AG10803 (cell line): ENCODE measurements at regions not wholly inside any gene's neighbourhood (a gene's known extent, or its start where the extent isn't known, plus 50 kb on each side); places are given as distances from the start of the nearest gene placed in this dataset.

Source experiments
- DNase-seq: peaks from one replicate; pipeline ENCODE4 v3.0.0; 2010; ENCODE audit warnings: low read depth
- H3K4me3 ChIP-seq: 2 replicates; pipeline ENCODE4 v1.5.1; 2011; ENCODE audit warnings: mild to moderate bottlenecking, low read length, control low read depth
- TF ChIP-seq, protein P1 (sequence below): conservative IDR thresholded peaks from 2 replicates; pipeline ENCODE4 v1.5.1; 2011; ENCODE audit warnings: mild to moderate bottlenecking, low read length, control low read depth, inconsistent platforms

DNA sequence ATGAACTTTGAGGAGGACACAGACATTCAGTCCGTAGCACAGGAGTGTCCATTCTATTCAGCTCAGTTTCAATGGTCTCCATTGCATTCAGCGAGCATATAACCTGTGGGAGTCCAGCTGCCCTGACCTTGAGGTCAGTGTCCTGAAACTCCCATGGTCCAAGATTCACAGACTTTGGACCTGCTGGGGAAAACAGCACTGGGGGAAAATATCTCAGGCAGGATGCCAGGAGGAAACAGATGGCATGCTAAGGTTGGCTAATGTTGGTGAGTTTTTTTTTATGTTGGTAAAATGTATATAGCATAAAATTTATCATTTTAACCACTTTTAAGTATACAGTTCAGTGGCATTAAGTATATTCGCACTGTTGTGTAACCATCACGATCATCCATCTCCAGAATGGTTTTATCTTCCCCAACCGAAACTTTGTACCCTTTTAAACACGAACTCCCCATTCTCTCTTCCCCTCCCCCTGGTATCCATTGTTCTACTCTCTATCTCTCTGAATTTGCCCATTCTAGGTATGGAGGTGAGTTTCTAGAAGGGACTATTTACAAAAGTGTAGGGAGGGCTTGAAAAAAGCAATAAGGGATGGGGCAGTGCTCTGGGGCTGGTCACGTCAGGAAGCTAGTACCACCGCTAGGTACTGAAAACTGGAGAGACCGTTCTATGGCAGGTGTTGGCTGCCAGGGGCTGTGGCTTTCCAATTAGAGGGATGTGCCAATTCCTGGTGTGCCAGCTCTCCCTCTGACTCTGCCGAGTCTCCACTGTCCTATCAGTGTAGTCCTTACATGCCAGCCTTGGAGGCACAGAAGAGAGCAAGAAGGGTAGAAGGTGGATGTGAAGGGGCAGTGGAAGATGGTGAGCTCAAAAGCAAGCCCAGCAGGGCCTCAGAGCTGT, 85.3 kb downstream of the FOXD2 start:
- TF ChIP-seq, protein P1, sequence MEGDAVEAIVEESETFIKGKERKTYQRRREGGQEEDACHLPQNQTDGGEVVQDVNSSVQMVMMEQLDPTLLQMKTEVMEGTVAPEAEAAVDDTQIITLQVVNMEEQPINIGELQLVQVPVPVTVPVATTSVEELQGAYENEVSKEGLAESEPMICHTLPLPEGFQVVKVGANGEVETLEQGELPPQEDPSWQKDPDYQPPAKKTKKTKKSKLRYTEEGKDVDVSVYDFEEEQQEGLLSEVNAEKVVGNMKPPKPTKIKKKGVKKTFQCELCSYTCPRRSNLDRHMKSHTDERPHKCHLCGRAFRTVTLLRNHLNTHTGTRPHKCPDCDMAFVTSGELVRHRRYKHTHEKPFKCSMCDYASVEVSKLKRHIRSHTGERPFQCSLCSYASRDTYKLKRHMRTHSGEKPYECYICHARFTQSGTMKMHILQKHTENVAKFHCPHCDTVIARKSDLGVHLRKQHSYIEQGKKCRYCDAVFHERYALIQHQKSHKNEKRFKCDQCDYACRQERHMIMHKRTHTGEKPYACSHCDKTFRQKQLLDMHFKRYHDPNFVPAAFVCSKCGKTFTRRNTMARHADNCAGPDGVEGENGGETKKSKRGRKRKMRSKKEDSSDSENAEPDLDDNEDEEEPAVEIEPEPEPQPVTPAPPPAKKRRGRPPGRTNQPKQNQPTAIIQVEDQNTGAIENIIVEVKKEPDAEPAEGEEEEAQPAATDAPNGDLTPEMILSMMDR = no peak
- H3K4me3 ChIP-seq = no peak overlapping the region
- no peak for DNase-seq

DNA sequence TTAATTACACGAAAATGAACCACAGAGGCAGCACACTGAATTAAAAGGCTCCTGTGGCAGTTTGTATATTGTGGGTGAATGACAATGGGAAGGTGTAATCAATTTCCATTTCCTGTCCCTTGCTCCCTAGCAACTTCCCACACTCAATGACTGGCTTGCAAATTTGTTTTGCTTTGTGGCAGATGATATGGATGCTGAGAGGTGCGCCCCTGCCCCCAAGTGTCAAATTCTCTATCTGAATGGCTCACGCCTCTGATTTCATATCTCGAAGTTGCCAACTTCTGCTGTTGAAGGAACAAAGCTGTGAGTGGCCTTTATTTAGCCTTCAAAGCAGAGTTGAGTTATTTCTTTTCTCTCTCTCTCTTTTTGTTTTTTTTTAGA, 86.0 kb downstream of the FOXD2 start:
- TF ChIP-seq, protein P1 = no peak
- no peak overlapping the region for H3K4me3 ChIP-seq
- no peak for DNase-seq

DNA sequence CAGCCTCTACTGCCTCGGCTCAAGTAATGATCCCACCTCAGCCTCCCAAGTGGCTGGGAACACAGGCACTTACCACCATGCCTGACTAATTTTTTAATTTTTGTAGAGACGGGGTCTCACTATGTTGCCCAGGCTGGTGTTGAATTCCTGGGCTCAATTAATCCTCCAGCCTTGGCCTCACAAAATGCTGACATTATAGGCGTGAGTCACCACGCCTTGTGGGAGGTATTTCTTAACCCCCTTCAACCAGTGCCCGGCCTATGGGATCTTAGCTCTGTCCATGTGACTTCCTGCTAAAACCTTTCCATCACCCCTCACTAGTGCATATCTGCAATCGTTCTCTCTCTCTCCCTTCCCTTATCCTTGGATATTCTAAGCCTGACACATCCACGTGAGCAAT, 86.4 kb downstream of the FOXD2 start:
- TF ChIP-seq, protein P1 = no peak
- H3K4me3 ChIP-seq = no peak overlapping the region
- no peak for DNase-seq

DNA sequence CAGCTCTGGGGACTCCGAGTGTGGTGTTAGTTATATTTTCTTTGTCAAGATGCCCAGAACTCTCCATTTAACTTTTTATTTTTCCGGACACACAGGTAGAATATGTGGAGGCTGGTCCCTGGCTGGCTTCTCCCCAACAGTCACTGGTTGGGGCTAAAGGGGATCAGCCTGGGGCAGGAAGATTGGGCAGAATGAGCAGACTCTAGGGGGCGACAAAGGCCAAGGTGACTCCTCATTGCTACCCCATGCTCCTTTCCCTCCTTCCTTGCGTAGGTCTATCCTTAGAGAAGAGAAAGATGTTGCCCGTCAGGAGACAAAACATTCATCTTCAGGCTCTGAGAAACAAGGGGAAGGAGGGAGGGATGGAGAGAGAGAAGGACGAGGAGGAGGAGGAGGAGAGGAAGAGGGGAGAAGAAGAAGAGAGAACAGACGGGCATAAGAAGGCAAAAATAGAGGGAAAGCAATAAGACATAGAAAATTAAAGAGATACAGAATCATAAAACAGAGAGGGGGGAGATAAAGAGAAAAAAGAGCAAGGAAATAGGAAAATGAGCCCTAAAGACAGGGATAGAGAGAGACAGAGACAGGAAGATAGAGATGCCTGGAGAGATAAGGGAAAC, 89.9 kb downstream of the FOXD2 start:
- no peak overlapping the region for H3K4me3 ChIP-seq
- peak; percentile 8 for DNase-seq
- TF ChIP-seq, protein P1 = peak; percentile 43

DNA sequence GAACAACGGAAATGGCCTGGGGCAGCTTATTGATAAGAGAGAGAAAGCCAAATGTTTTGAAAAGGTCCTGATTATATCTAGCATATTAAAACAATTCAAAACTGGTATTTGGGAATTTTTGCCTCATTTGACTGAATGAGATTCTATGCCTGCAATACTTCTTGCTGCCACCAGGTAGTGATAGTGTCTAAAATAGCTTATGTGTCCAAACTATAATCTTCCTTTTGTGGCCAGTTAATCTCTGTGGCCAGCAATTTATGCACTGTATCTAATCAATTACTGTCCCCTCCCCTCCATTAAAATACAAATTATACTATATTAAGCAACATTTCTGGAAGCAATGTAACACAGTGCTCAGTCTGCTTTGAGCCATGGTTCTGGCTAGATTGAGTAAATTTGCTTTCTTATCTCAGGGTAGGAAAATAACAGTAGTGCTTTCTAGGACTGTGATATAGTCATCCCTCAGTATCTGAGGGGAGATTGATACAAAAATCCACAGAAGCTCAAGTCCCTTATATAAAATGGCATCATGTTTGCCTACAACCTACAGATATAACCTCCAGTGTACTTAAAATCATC, 91.8 kb downstream of the FOXD2 start:
- no peak for DNase-seq
- TF ChIP-seq, protein P1 = peak; percentile 60

DNA sequence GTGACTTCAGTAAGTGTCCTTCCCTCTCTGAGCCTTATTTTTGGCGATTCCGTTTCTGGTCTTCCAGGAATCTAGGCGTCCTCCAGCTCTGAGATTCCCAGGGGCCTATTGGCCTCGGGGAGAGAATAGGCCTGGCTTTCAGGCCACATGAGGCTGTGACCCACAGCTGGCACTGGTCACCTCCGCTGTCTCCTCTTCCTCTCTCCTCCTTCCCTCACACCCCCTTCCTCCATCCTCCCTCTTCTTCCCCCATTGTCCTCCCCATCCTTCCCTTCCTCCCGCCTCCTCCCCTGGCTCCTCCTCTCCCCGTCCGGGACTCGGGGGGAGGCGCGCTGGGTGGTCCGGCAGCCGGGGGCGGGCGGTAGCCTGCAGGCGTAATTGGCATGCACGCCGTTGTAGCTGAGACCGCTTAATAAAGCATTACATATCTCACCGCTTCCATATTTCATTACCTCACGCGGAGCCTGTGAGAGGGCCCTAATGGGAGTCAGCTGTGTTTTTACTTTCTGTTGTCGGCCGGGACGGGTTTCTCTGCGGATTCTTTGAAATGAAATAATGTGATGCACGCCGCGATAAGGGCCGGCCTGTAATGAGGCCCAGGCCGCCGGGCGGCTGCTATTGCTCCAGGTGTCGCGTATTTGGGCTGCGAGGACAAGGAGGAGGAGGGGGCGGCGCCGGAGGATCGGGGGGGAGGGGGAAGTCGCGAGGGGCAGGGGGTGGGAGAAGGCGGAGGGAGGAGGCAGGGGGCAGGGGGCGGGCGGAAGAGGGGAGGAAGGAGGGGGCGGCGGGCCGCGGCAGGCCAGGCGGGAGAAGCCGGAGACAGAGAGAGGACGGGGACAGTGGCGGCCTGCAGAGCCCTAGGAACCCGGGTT, 95.3 kb downstream of the FOXD2 start:
- DNase-seq = peak; percentile 69
- TF ChIP-seq, protein P1 = no peak
- peak overlapping the region; percentile 52 for H3K4me3 ChIP-seq

More for the DNA sequence above, 91.8 kb downstream of the FOXD2 start:
- H3K4me3 ChIP-seq = no peak overlapping the region
